Left ventricle myocardium inferior (tissue), 1 donor: ENCODE measurements at regions not wholly inside any gene's neighbourhood (a gene's known extent, or its start where the extent isn't known, plus 50 kb on each side); places are given as distances from the start of the nearest gene placed in this dataset.
A peak's percentile ranks its signal among the peaks of the same experiment; 100 is the strongest.

Experiments used
- DNase-seq: peaks from one replicate; pipeline ENCODE4 v3.0.0-alpha.2; 2020
- H3K27ac ChIP-seq: fragments of 200-600 bp; replicated peaks from 2 replicates; pipeline ENCODE4 v1.8.0; 2021
- H3K27me3 ChIP-seq: fragments of 200-600 bp; 2 replicates; pipeline ENCODE4 v1.8.0; 2021; ENCODE audit warnings: low read depth
- H3K36me3 ChIP-seq: fragments of 200-600 bp; 2 replicates; pipeline ENCODE4 v1.8.0; 2021
- H3K4me1 ChIP-seq: fragments of 200-600 bp; 2 replicates; pipeline ENCODE4 v1.8.0; 2021
- H3K4me3 ChIP-seq: fragments of 200-600 bp; 2 replicates; pipeline ENCODE4 v1.8.0; 2021; ENCODE audit warnings: mild to moderate bottlenecking, moderate library complexity
- H3K9me3 ChIP-seq: fragments of 200-600 bp; replicated peaks from 2 replicates; pipeline ENCODE4 v1.8.0; 2021
- intact Hi-C: fragments of 100-400 bp; cut with micrococcal nuclease; formaldehyde crosslinking; loops from one replicate; pipeline ENCODE4 v1.11.0; 2022
- TF ChIP-seq, protein P1 (sequence below): fragments of 200-600 bp; IDR thresholded peaks from 2 replicates; pipeline ENCODE4 v1.8.0; 2021; ENCODE audit warnings: antibody characterized with exemption, mild to moderate bottlenecking, borderline replicate concordance
- donor health status: DM: no; HTN: yes; CAD: no; lungs with severe emphysema.

- intact Hi-C loops = no loop called here
- H3K4me1 ChIP-seq = peaks cover 81% of the 10 kb centered on the region
- H3K36me3 ChIP-seq = no peaks in the 10 kb centered on the region
- H3K4me3 ChIP-seq = no peak overlapping the region
- TF ChIP-seq, protein P1, sequence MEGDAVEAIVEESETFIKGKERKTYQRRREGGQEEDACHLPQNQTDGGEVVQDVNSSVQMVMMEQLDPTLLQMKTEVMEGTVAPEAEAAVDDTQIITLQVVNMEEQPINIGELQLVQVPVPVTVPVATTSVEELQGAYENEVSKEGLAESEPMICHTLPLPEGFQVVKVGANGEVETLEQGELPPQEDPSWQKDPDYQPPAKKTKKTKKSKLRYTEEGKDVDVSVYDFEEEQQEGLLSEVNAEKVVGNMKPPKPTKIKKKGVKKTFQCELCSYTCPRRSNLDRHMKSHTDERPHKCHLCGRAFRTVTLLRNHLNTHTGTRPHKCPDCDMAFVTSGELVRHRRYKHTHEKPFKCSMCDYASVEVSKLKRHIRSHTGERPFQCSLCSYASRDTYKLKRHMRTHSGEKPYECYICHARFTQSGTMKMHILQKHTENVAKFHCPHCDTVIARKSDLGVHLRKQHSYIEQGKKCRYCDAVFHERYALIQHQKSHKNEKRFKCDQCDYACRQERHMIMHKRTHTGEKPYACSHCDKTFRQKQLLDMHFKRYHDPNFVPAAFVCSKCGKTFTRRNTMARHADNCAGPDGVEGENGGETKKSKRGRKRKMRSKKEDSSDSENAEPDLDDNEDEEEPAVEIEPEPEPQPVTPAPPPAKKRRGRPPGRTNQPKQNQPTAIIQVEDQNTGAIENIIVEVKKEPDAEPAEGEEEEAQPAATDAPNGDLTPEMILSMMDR = no peak
- peaks cover 8% of the 10 kb centered on the region for H3K27me3 ChIP-seq
- no peaks in the 10 kb centered on the region for H3K9me3 ChIP-seq
- DNase-seq = no peak
- peak overlapping the region; percentile 30 for H3K27ac ChIP-seq
Measured at GRCh38 chr5:168027007-168027406, 264.4 kb upstream of the WWC1 start.

DNA sequence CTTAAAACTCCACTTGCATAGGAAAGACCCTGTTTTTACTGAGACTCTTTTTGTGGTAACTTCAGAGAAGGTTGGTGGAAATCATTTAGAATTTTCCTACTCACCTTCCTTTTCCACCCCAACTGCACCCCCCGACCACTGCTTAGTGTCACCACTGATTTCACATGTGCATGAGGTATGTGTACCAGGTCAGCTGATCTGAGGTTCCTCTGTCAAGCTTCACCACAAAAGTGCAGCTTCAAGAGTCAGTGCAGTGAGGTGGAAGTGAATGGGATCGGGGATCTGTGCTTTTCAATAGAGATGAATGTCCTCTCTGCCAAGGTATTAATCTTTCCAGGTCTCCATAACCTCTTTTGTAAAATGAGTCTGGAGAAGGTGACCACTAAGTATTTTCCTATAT is 260.5 kb upstream of the WWC1 start:
- intact Hi-C loops = no loop called here
- TF ChIP-seq, protein P1 = no peak

GRCh38 chr5:168031614-168032013 is 259.8 kb upstream of the WWC1 start:
- intact Hi-C loops = no loop called here
- H3K27ac ChIP-seq = no peak overlapping the region
- no peak for DNase-seq
- no peaks in the 10 kb centered on the region for H3K9me3 ChIP-seq
- no peak overlapping the region for H3K4me3 ChIP-seq
- TF ChIP-seq, protein P1 = no peak
- H3K4me1 ChIP-seq = peaks cover 42% of the 10 kb centered on the region
- H3K27me3 ChIP-seq = no peaks in the 10 kb centered on the region
- no peaks in the 10 kb centered on the region for H3K36me3 ChIP-seq

More for the DNA sequence above, 260.5 kb upstream of the WWC1 start:
- Histone ChIP-seq H3K27me3 (no peaks in the 10 kb centered on the region), H3K4me3 (no peak overlapping the region), H3K9me3 (no peaks in the 10 kb centered on the region), H3K4me1 (peaks cover 49% of the 10 kb centered on the region), H3K36me3 (no peaks in the 10 kb centered on the region), H3K27ac (no peak overlapping the region)
- DNase-seq = no peak

- H3K36me3 ChIP-seq = no peaks in the 10 kb centered on the region
- H3K4me3 ChIP-seq = no peak overlapping the region
- H3K9me3 ChIP-seq = peaks cover 4% of the 10 kb centered on the region
- DNase-seq = no peak
- H3K27me3 ChIP-seq = no peaks in the 10 kb centered on the region
- H3K27ac ChIP-seq = no peak overlapping the region
- intact Hi-C loops = no loop called here
- peaks cover 18% of the 10 kb centered on the region for H3K4me1 ChIP-seq
- TF ChIP-seq, protein P1 = no peak
Measured at GRCh38 chr5:168039039-168039438, 252.4 kb upstream of the WWC1 start.

- Histone ChIP-seq H3K27ac (no peak overlapping the region), H3K4me1 (peaks cover 25% of the 10 kb centered on the region), H3K36me3 (no peaks in the 10 kb centered on the region), H3K9me3 (peaks cover 4% of the 10 kb centered on the region), H3K27me3 (no peaks in the 10 kb centered on the region), H3K4me3 (no peak overlapping the region)
- no peak for DNase-seq
- intact Hi-C loops = no loop called here
- TF ChIP-seq, protein P1 = no peak
Measured at GRCh38 chr5:168039566-168040248, 251.7 kb upstream of the WWC1 start.
